GM21576 (cell line): ENCODE measurements at regions not wholly inside any gene's neighbourhood (a gene's known extent, or its start where the extent isn't known, plus 50 kb on each side); places are given as distances from the start of the nearest gene placed in this dataset.

ENCODE experiments used
- ATAC-seq: cut with Tn5 transposase; IDR thresholded peaks from one replicate; pipeline ENCODE4 v1.9.1; 2021; ENCODE audit warnings: mild to moderate bottlenecking, moderate library complexity; ENCODE audit not compliant: unreplicated experiment

DNA sequence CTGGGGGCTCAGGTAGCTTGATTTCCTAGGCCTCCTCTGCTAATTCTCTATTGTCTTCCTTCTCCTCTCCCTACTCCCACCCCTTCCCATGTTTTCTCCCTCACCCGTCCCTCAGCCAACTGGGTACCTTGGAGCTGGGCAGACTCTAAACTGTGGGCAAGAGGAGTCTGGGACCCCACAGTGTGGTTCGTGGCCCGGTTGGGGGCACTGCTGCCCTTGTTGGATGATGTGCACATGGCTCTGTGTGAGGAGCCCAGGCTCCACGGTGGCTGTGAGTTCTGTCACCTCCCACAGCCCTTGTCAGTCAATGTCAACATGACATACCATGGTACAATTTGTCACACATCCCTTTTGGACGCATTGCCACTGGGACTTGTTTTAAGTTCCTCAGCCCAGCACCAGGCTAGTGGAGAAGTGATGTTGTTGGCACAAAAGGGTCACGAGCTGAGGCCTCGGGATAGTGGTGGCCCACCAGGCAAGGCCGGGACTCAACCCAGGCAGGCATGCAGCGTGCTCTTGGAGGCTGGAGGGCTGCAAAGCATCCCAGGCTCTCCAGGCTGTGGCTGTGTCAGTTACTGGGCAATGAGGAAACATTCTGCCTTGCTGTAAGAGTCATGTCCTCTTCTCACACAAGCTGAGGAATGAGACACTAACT is 142.3 kb downstream of the TLE3 start:
- ATAC-seq = no peak

DNA sequence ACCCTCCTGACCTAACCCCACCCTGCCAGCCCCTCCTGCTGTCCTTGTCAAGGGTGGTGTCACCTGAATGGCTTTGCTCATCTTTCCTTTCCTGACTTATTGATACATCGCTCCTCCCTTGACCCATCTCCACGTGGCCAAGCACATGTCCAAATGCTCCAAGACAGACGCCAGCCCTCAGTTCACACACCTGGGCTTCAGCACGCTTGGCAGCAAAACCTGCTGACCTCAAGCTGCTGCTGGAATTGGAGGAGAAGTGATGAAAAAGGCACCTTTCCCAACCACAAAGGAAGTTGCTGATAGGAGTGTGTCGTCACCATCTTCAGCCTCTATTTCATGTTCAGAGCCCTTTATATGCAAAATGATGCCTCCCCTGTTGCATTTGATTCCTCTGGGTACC is 141.3 kb downstream of the TLE3 start:
- no peak for ATAC-seq

DNA sequence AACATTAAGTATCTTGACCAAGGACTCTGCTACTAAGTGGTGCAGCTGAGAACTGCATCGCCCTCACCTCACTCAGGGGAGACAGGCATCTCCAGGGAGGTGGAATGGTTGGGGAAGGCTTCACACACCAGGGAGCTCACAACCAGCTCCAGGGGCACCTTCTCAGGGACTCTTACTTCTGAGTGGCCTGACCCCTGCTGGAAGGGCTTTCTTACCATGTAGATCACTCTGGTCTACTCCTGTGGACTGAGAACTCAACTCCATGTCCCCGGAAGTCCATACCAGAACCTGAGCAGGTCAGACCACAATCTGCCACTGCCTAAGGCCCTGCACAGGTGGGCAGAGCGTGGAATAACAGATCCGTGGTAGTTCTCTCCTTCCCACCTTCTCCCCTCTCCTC is 140.5 kb downstream of the TLE3 start:
- ATAC-seq = no peak

DNA sequence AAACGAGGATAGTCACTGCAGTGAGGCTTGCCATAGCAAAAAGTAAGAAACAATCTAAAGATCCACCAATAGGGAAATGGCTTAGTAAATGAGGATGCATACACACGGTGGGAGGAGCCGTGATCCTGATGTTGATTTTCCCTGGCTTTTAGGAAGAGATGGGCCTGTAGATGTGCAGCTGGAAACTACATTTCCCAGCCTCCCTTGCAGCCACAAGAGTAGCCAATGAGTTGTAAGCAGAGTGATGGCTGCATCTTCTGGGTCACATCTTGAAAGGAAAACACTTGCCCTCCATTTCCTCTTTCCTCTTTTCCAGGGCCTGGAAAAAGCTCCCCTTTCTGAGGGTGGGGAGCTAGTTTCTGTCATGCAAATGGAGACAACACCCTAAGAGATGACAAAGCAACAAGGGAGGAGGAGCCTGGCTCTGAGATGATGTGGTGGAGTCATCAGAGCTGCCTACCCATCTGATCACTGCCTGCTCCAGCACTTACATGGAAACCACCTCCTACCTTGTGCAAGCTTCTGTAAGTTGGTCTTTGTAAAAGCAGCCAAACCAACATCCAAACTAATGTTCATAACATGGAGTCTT is 139.1 kb downstream of the TLE3 start:
- ATAC-seq = no peak

DNA sequence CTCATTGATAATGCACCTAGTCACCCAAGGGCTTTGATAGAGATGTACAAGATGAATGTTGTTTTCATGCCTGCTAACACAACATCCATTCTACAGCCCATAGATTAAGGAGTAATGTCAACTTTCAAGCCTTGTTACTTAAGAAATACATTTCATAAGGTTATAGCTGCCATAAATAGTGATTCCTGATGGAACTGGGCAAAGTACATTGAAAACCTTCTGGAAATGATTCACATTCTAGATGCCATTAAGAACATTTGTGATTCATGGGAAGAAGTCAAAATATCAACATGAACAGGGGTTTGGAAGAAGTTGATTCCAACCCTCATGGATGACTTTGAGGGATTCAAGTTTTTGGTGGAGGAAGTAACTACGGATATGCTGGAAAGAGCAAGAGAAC is 135.2 kb downstream of the TLE3 start:
- no peak for ATAC-seq

DNA sequence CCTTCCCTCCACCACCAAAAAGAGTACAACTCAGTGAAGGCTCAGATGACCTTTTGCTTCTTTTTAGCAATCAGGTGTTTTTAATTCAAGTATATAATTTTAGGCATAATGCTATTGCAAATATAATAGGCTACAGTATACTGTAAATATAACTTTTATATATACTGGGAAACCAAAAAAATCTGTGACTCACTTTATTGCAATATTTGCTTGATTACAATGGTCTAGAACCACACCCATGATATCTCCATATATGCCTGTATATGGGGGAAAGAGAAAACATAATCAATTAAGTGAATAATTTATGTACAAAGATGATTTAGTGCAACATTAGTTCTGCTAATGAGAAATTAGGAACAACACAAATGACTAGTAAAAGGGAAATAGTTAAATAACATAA is 134.3 kb downstream of the TLE3 start:
- no peak for ATAC-seq

DNA sequence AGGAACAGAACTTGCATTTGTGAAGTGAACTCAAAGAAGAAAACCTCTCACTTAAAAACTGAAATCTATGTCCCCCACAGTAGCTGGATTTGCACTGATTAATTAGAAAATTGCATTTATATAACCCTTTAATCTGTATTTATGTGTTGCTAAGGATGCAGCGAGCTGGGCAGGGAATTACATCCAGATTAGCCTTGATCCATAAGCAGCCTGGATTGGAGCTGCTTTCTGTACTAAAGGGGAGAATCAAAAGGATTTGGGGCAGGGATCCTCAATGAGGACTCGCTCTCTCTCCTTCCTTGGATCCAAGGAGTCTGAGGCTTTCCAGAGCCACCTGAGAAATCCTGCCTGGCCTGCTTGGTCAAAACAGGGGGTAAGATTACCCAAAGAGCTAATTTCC is 125.9 kb downstream of the TLE3 start:
- ATAC-seq = no peak

DNA sequence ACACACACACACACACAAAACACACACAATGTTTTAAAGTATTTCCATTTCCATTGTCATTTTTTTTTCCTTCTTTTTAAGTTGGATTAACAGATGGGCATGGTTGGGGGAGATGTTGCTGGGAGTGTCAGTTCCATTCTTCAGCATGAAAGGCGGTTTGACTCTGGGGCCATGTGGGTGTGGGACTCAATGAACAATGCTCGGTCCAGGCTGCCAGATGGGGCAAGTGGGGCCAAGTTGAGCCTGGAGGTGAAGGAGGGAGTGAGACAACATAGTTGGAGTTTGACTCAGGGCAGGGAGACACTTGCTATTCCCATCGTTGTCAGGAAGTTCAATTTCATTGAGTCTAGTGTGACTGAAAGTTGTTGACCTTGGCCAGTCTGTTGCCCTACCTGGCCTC is 125.3 kb downstream of the TLE3 start:
- no peak for ATAC-seq

DNA sequence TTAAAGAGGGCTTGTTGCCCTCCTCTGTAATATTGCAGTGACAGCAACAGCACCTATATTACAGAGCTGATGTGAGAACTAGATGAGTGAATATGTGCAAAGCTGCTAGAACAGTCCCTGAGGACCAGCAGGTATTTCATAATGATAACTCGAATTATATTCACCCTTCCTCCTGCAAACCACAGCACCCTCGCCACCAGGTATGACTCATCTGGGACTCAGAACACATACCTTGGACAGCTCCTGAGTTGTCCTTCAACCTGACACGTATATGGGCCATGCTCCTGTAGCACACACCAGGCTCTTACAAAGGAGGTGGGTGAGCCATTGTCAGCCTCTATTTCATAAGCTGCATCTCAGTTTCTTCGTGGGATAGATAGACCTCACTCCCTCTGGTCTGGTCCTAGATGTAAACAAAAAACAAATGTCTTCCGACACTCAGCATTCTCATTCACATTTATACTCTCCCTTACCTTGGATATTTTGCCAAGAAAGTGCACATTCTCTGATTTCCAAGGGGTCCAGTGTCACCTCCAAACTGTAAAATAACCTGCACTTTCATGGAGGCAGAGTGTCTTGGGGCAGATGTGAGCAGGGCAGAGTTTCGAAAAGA is 124.5 kb downstream of the TLE3 start:
- ATAC-seq = no peak

DNA sequence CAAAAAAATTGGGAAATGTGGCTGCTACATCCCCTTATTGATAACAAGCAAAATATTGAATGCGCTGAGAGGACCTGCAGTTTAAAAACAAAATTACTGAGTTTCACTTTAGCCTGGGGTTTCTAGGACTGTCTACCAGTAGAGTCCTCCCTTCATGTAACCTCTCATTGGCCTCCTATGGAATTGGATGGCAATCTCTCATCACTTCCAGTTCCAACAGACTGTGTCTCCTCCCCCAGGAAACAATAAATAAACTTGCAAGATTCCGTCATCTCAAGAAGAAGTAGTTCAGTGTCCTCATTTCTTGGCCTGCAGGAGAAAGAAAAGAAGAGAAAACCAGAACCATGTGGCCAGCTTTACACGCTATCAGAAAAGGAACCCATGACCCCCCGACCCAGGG is 123.8 kb downstream of the TLE3 start:
- no peak for ATAC-seq

DNA sequence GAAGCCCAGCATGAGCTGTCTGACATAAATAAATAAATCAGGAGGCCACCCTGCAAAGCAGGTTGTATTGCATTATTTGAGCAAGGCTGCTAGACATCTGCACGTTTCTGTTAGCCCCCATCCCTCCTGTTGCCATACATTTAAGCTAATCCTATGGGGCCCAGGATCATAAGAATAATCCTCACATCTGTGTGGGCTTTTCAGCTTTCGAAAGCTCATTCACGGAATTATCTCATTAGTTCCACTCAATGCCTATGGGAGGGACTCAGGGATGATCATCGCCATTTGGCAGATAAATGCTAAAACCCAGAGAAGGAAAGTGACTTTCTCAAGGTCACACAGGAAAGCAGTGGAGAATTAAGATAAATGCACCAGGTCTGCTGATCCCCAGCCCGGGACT is 123.4 kb downstream of the TLE3 start:
- no peak for ATAC-seq

DNA sequence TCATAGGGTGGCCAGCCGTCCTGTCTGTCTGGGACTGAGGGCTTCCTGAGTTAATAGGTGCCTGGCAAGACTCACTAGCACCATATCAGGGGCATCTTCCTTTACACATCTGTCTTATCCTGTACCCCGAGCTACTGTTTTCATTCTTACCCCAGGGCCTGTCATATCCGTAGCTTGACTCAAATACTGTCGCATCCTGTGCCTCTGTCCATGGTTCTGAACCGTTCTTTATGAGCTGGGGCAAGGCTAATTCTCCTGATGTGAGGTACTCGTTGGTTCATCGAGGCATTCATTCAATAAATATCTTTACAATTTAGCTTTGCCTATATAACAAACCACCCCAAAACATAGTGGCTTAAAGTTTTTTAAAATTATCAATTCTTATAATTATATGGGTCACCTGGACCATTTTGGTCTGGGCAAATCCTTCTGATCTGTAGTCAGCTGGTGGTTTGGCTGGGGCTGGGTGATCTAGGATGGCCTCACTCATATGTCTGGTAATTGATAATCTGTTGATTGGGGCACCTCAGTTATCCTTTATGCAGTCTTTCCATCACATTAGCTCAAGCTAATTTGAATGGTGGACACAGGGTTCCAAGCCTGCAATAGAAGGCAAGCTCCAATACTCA is 121.2 kb downstream of the TLE3 start:
- no peak for ATAC-seq

DNA sequence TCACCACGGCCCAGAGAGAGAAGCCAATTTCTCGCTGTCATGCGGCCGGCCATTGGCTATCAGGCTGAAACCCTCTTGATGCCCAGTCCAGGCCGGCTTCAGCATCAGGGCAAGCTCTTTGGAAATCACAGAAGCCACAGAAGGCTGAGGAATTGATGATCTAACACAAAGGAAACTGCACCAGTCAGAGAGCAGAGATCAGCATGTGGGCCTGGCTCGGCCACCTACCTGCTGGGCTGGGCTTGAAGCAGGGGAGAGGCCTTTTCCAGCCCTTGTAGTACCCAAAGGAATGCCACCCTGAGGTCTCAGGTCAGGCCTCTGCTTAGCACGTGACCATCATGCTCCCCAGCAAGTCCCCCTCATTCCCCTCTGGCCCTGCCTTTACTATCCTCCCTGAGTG is 119.1 kb downstream of the TLE3 start:
- ATAC-seq = no peak

DNA sequence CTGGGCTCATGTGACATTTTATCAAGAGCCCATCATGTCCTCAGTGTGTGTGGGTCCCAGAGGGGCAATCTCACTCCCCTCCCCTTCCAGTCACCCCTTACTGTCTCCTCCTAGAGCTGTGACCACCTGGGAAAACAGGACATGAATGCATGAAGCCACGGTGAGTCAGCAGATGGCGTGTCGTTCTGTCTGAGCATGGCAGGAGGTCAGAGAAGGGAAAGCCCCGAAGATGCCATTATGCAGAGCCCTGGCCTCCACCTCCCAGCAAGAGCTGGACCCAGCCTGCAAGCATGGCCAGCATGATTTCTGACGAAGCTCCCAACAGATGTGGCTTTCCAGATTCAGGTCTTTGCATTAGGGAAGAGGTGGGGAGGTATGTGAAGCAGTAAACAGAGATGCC is 118.5 kb downstream of the TLE3 start:
- peak; percentile 50 for ATAC-seq

DNA sequence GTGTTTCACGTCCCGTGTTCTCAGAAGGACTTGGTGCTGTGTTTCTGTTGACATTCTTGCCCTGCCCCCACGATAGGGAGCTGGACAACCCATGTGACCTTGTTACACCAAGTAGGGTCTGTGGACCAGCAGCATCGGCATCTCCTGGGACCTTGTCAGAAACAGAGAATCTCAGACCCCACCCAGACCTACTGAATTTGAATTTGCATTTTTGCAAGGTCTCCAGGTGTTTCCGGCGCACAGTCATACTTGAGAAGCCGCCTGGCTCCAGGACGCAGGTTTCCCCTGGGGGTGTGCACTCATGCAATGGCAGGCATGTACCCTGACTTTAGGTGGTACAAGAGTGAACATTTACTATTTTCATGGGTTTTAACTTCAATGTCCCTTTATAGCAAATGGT is 117.9 kb downstream of the TLE3 start:
- ATAC-seq = peak; percentile 73

DNA sequence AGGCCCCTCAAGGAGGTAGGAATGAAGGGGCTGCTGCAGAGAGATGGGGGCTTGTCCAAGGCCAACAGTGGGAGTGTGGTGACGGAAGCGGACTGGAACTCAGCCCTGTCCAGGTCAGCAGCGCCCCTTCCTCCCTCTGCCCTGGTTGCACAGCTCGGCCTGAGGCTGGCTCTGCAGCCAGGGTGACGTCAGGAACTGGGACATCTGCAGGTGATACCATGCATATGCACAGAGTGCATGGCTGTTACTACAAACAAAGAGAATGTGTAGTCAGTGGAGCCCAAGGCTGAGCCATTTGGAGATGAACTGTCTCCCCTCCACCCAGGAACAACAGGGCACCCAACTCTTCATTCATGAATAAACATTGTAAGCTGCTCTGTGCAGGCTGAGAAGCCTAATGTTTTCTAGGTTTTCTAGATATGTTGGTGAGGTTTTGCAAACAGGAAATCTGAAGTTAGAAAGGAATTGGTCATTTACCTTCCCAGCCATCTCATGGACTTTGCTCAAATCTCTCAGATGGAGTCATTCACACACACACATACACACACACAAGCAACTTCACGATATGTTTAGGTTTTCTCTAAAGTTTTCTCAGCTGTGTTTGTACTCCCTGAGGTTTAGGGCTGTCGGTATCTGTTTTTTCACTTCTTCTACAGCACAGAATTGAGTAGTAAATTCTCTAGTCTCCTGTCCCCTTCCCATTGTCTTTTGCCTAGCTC is 117.2 kb downstream of the TLE3 start:
- ATAC-seq = peak; percentile 18

DNA sequence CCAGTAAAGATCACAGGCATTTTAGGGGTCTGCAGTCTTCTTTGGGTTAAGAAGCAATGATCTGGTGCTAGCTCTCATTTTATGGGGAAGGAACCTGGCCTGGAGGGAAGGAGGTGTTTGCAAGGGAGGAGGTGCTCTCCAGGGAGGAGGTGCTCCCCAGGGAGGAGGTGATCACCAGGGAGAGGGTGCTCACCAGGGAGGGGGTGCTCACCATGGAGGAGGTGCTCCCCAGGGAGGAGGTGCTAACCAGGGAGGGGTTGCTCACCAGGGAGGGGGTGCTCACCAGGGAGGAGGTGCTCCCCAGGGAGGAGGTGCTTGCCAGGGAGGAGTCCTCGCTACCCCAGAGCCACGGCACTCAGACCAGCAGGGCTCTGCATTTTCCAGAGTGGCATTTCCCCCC is 115.7 kb downstream of the TLE3 start:
- no peak for ATAC-seq

DNA sequence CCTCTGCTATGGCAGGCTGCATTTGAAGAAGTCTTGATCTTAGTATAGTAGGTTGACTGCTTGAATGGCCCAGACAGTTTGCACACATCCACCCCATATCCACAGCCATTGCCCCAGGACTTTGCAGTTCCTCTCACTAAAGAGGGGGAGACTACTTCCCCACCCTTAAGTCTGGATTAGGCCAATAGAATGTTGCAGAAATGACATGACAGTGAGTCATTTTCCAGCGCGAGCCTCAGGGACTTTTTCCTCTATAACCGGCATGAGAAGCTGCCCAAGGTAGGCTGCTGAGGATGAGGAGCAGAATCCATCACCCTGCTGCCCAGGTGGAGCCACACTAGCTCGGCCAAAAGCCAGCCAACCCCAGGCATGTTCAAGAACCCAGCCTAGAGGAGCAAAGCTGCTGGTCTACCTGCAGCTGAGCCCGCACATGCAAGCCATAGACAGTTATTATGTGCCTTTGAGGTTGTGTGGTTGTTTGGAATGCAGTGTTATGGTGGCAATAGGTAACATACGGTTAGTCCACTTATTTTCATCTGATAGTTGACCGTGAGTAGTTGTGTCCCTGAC is 113.9 kb downstream of the TLE3 start:
- ATAC-seq = no peak

DNA sequence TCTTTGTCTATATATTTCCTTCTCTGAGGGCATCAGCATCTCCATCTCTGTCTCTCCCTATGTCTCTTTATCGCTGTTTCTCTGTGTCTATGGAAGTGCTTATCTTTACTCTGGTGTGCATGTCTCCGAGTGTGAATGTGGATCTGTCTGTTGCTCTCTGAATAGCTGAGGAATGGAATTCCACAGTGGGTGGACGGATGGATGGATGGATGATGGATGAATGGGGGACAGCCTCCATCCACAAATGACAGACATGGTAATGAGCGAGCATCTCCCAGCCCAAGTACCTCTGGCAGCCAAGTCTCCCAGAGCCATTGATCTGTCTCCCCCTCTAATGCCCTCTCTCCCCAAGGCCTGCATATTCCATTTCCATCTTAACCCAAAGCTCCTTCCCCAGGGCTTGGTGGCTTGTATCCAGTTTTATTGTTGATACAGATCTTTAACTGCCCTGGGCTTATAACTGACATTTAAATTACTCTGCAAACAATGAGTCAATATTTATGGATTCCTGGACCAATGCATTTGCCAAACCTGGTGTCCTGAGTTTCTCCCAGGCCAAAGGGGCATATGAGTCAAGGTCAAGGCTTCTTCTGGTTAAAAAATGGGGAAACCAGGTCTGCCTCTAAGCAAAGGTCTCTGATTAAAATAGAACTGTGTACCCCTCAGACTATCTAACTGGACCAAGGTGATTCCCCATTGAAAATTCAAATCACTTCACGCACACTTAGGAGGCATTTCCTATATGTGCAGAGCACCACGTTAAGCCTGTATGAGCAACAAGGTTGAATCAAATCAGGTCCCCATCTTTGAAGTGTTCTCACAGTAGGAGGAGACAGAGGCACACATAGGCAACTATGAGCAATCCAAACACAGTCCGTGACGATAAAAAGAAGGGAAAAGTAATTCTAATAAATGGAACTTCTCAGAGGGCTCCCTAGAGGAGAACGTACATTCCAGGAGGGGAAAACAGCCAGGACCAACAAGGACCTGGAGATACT is 109.9 kb downstream of the TLE3 start:
- no peak for ATAC-seq
